ENCODE measurements at regions not wholly inside any gene's neighbourhood (a gene's known extent, or its start where the extent isn't known, plus 50 kb on each side); places are given as distances from the start of the nearest gene placed in this dataset.
"Not testable (repeated sequence)": the region's sequence is repeated elsewhere in the genome, so short reads cannot be mapped to it uniquely, and the experiment has no call there.

- Histone ChIP-seq H3K36me3 (ENCODE audit: control insufficient read depth, insufficient read depth, low read length) (no peaks in the 10 kb centered on the region), H2AFZ (no peak overlapping the region), H3K4me1 (no peaks in the 10 kb centered on the region), H3K27me3 (ENCODE audit: control insufficient read depth, insufficient read depth, low read length) (no peaks in the 10 kb centered on the region), H3K9ac (no peak overlapping the region), H3K27ac (no peak overlapping the region), H3K9me3 (ENCODE audit: control insufficient read depth, low read length) (no peaks in the 10 kb centered on the region), H3K4me2 (ENCODE audit: low read length) (no peak overlapping the region), H3K4me3 (ENCODE audit: low read depth, low read length) (no peak overlapping the region), H3K79me2 (no peaks in the 10 kb centered on the region)
- no peak for TF ChIP-seq CTCF (IDR thresholded peaks at IDR 0.05)
These were observed 95.7 kb upstream of the ARMC3 start for GRCh38 chr10:22832066-22832602.

DNA sequence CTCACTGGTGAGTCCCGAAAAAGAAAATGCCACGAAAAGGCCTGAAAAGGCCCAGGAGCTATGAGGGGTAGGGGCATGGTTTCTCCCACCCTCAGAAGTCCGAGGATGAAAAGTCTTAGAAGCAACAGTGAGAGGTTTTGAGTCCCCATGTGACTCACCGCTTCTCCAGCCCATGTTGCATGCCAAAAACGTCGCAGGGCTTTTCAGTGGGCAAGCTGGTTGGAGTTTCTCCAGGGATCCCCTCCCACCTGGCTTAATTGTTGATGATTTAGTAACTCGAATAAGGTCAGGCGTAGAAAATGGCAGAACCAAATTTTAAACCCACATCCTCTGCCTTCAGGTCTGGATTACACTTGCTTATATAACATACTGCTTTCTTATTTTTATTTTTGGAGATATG is 96.3 kb upstream of the ARMC3 start:
- Histone ChIP-seq H3K9ac (no peak overlapping the region), H3K79me2 (no peaks in the 10 kb centered on the region), H3K4me2 (ENCODE audit: low read length) (no peak overlapping the region), H3K27ac (no peak overlapping the region), H2AFZ (no peak overlapping the region), H3K36me3 (ENCODE audit: control insufficient read depth, insufficient read depth, low read length) (no peaks in the 10 kb centered on the region), H3K4me3 (ENCODE audit: low read depth, low read length) (no peak overlapping the region), H3K9me3 (ENCODE audit: control insufficient read depth, low read length) (no peaks in the 10 kb centered on the region), H3K27me3 (ENCODE audit: control insufficient read depth, insufficient read depth, low read length) (no peaks in the 10 kb centered on the region), H3K4me1 (no peaks in the 10 kb centered on the region)
- no peak for TF ChIP-seq CTCF (IDR thresholded peaks at IDR 0.05)

- H3K27ac ChIP-seq; H3K27me3 ChIP-seq (ENCODE audit: control insufficient read depth, insufficient read depth, low read length); H3K9ac ChIP-seq; H3K4me1 ChIP-seq; H3K9me3 ChIP-seq (ENCODE audit: control insufficient read depth, low read length); H3K36me3 ChIP-seq (ENCODE audit: control insufficient read depth, insufficient read depth, low read length); H3K79me2 ChIP-seq; H2AFZ ChIP-seq; H3K4me2 ChIP-seq (ENCODE audit: low read length); H3K4me3 ChIP-seq (ENCODE audit: low read depth, low read length): not testable (repeated sequence)
These were observed 99.1 kb upstream of the ARMC3 start for GRCh38 chr10:22828712-22829111.

- H2AFZ ChIP-seq = no peak overlapping the region
- H3K27ac ChIP-seq = no peak overlapping the region
- no peaks in the 10 kb centered on the region for H3K4me1 ChIP-seq
- no peaks in the 10 kb centered on the region for H3K9me3 ChIP-seq (ENCODE audit: control insufficient read depth, low read length)
- H3K36me3 ChIP-seq (ENCODE audit: control insufficient read depth, insufficient read depth, low read length) = no peaks in the 10 kb centered on the region
- H3K27me3 ChIP-seq (ENCODE audit: control insufficient read depth, insufficient read depth, low read length) = no peaks in the 10 kb centered on the region
- H3K4me3 ChIP-seq (ENCODE audit: low read depth, low read length) = no peak overlapping the region
- no peak overlapping the region for H3K4me2 ChIP-seq (ENCODE audit: low read length)
- no peak overlapping the region for H3K9ac ChIP-seq
- no peak for TF ChIP-seq CTCF (IDR thresholded peaks at IDR 0.05)
- no peaks in the 10 kb centered on the region for H3K79me2 ChIP-seq
These were observed 102.0 kb upstream of the ARMC3 start for GRCh38 chr10:22825841-22826240.

DNA sequence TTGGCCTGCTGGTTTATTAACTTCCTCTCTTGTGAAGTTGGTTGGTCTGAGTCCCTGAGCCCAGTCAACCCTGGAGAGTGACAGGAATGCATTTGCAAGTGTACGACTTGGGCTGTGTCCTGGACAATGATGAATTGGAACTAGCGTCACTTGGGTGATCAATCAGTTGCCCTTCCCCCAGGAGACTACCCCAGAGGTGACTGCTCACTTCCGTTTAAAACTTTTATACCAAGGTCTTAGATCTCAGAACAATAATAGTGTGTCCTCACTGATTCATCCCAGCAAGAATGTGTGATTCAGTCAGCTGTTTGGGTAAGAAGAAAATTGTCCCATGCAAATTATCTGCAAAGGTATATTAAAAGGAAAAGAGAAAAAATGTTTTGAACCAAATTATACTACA is 102.9 kb upstream of the ARMC3 start:
- Histone ChIP-seq H3K27ac (no peak overlapping the region), H3K4me3 (ENCODE audit: low read depth, low read length) (no peak overlapping the region), H3K79me2 (no peaks in the 10 kb centered on the region), H3K4me1 (no peaks in the 10 kb centered on the region), H3K9ac (no peak overlapping the region), H3K4me2 (ENCODE audit: low read length) (no peak overlapping the region), H3K9me3 (ENCODE audit: control insufficient read depth, low read length) (no peaks in the 10 kb centered on the region), H3K27me3 (ENCODE audit: control insufficient read depth, insufficient read depth, low read length) (no peaks in the 10 kb centered on the region), H2AFZ (no peak overlapping the region), H3K36me3 (ENCODE audit: control insufficient read depth, insufficient read depth, low read length) (no peaks in the 10 kb centered on the region)
- TF ChIP-seq CTCF (IDR thresholded peaks at IDR 0.05) = no peak

Data from parathyroid adenoma (tissue), 2 donors.